HG03442 (cell line): ENCODE measurements at regions not wholly inside any gene's neighbourhood (a gene's known extent, or its start where the extent isn't known, plus 50 kb on each side); places are given as distances from the start of the nearest gene placed in this dataset.
"Not testable (repeated sequence)": the region's sequence is repeated elsewhere in the genome, so short reads cannot be mapped to it uniquely, and the experiment has no call there.

Source experiments
- ATAC-seq: cut with Tn5 transposase; IDR thresholded peaks from one replicate; pipeline ENCODE4 v1.9.1; 2021; ENCODE audit warnings: mild to moderate bottlenecking, moderate library complexity; ENCODE audit not compliant: unreplicated experiment

GRCh38 chr6:21769405-21769861, 175.9 kb downstream of the SOX4 start:
- no peak for ATAC-seq

GRCh38 chr6:21769968-21770367, 176.4 kb downstream of the SOX4 start:
- no peak for ATAC-seq

DNA sequence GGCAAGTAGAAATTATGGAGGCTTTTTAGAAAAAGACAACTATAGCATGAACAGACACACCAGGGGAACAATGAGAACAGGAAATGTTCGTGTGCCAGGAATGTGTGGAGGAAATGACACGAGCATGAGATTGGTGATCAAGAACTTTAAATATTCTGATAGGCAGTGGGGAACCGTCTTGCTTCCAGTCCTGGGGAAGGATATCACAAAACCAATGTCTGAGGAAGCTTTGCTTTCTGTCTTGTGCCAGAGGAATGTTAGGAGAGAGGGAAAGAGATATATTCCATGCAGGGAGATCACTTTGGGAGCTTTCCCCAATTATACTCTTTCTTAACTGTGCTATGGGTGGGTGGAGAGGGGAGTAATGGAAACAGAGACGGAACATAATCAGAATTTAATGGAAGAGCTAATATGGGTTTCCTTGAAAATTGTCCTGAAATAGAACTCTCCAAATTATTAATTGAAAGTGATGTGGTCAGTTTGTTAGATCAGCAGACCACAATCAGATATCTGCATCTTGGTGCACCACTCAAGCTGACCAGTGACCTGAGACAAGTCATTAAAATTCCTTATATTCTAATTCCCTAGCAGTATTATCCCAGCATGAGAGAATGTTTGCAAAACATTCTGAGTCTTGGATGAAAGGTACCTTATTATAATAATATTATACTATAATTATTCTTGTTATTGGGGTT, 178.2 kb downstream of the SOX4 start:
- no peak for ATAC-seq

DNA sequence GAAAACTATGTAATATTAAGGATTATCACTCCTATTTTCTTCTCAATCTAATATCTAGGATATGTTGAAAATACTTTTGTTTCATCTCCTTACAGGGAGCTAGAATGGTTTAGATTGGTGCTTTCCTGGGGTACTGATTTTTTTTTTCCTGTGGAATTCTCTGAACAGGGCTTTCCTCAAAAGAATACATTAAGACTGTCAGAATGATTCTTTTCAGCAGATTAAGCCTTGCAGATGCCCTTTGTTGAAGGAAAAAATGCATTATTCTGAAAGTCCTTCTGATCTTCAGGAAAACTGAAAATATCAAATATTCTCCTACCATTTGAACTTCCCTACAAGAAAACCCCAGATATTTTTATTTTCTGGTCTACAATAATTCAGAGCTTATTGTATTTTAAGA, 178.9 kb downstream of the SOX4 start:
- ATAC-seq = no peak

GRCh38 chr6:21772884-21773575, 179.5 kb downstream of the SOX4 start:
- no peak for ATAC-seq

- ATAC-seq = no peak
Measured at GRCh38 chr6:21773576-21773968, 180.0 kb downstream of the SOX4 start.

GRCh38 chr6:21777846-21778245, 184.3 kb downstream of the SOX4 start:
- no peak for ATAC-seq

DNA sequence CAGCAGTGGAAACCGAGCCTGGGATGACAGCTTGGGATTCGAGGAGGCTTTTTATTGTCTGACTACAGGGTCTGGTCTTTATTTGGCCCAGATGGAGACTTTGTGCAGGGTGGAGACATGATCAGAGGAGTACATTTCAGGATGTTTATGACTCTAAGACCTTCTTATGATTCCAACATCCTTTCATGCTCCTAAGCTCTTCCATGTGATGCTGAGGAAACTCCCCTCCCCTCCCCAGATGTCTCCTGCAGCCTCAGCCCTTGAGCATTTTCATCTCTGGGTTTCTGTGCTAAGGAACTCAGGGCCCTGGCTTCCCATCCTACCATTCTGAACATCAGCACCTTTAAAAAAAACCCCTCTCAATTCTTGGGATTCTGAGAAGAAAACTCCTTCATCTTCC, 186.6 kb downstream of the SOX4 start:
- no peak for ATAC-seq

GRCh38 chr6:21780679-21781078, 187.1 kb downstream of the SOX4 start:
- ATAC-seq = no peak

DNA sequence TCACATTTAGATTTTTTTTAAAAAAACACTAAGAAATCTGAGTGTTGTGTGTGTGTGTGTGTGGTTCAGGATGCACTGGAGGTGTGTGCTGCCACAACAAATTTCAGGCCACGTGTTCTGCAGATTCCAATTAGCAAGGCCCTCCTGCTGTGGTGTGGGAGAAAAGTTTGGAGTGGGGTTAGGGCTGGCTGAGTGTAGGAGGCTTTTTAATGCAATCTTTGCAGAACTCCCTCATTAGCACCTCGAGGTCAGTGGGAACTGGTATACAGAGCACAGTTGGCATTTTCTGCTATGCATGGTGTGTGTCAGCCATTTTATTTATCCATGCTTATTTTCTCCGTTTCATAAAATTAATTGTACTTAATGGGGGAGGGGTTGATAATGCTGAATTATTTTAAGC, 187.6 kb downstream of the SOX4 start:
- ATAC-seq = no peak

- no peak for ATAC-seq
Measured at GRCh38 chr6:21785164-21785563, 191.6 kb downstream of the SOX4 start.

- ATAC-seq = no peak
Measured at GRCh38 chr6:21791056-21791455, 197.5 kb downstream of the SOX4 start.

DNA sequence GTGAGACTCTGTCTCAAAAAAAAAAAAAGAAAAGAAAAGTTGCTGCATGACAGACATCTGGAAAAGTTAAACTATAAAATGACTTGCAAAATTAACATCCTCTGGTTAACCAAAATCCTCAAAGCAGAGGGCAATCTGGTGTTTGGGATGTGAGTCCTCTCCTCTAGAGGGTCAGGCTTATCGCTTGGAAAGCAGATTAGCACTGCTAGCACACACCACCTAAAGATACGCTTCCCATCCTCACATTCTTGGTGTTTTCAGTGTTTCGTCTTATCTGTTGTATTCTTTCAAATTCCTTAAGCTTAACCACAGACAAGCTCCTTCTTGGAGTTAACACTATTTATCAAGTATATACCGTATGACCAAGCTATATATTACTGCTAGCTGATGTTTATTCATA, 198.0 kb downstream of the SOX4 start:
- no peak for ATAC-seq

DNA sequence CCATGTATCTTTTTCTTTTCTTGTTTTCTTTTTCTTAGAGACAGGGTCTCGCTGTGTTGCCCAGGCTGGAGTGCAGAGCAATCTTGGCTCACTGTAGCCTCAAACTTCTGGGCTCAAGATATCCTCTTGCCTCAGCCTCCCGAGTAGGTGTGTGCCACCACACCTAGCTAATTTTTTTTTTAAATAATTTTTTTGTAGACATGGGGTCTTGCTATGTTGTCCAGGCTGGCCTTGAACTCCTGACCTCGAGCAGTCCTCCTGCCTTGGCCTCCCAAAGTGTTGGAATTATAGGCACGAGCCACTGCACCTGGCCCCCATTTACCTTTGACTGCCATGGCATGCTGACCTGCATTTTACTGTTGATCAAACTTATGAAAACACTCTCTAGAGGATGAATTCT, 198.6 kb downstream of the SOX4 start:
- ATAC-seq = no peak

DNA sequence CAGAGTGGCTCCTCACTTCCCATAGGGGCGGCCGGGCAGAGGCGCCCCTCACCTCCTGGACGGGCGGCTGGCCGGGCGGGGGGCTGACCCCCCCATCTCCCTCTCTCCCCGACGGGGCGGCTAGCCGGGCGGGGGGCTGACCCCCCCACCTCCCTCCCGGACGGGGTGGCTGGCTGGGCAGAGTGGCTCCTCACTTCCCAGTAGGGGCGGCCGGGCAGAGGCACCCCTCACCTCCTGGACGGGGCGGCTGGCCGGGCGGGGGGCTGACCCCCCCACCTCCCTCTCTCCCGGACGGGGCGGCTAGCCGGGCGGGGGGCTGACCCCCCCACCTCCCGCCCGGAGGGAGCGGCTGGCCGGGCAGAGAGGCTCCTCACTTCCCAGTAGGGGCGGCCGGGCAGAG, 203.4 kb downstream of the SOX4 start:
- not testable (repeated sequence) for ATAC-seq

- no peak for ATAC-seq
Measured at GRCh38 chr6:21798468-21798867, 204.9 kb downstream of the SOX4 start.

DNA sequence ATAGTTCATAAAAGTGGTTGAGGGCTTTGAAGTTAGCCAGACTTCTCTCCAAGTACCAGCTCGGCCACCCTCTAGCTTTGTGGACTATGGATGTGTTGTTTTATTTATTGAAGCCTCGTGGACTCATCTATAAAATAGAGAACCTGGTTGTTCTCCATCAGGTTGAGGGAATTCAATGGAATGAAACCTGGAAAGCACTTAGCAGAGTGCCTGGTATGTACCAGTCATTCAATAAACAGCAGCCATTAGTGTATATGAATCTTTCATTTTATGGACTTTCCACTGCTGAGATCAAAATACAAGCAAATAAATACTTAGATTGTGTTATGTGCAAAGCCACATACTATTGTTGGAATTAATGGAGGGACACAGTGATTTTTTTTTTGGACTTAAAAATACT, 206.8 kb downstream of the SOX4 start:
- no peak for ATAC-seq

DNA sequence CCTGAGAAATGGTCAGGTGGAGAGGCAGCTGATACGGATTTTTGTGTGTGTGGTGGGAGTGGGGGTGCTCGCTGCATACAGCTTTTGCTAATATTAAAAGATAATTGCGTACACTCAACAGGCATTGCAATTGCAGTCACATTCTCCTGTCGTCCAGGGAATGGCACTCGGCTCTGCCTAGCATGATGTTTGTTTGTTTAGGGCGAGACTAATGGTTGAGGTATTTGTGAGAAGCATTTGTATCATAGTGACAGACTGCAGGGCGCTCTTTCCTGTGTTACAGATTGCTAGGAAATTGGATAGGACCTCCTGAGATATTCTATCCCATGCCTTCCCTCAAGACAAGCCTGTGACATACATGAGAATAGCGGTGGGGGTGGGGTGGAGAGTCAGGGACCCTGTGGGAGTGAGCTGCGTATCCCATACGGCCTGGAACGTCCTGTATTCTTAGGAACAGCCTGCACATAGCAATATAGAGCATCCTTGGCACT, 207.4 kb downstream of the SOX4 start:
- no peak for ATAC-seq

GRCh38 chr6:21801446-21802174, 208.1 kb downstream of the SOX4 start:
- no peak for ATAC-seq

- no peak for ATAC-seq
Measured at GRCh38 chr6:21802175-21802822, 208.7 kb downstream of the SOX4 start.

- ATAC-seq = no peak
Measured at GRCh38 chr6:21804941-21805610, 211.5 kb downstream of the SOX4 start.
